Stimulated activated CD8-positive, alpha-beta memory T cell treated with anti-CD3 and anti-CD28 coated beads, Interleukin-15, amount 100 ng/mL, for 4 hours (primary cell): ENCODE measurements at regions not wholly inside any gene's neighbourhood (a gene's known extent, or its start where the extent isn't known, plus 50 kb on each side); places are given as distances from the start of the nearest gene placed in this dataset.
"Not testable (repeated sequence)": the region's sequence is repeated elsewhere in the genome, so short reads cannot be mapped to it uniquely, and the experiment has no call there.

Experiments used
- DNase-seq, 2 donors: peaks; one replicate each; pipeline ENCODE4 v3.0.0-alpha.2; 2020; ENCODE audit warnings: low read depth in 2 of 2

DNA sequence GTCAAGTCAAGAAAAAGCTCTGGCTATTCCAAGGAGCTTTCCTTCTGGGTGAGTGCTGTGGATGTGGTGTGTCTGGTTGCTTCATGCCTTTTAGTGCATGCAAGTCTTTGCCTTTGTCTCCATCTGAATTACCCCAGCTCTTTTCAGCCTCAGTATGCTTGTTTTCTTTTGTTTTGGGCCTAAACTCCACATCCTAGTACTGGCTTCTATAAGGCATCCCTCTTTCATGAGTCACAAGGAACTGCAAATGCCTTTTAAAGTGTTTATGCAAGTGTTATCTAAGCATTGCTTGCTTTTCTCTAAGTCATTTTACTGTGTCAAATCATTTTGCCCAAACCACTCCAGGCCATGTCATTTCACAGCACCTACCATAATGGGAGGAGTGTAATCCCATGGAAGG lies 132.1 kb downstream of the PLCE1 start:
- no peak for DNase-seq

DNA sequence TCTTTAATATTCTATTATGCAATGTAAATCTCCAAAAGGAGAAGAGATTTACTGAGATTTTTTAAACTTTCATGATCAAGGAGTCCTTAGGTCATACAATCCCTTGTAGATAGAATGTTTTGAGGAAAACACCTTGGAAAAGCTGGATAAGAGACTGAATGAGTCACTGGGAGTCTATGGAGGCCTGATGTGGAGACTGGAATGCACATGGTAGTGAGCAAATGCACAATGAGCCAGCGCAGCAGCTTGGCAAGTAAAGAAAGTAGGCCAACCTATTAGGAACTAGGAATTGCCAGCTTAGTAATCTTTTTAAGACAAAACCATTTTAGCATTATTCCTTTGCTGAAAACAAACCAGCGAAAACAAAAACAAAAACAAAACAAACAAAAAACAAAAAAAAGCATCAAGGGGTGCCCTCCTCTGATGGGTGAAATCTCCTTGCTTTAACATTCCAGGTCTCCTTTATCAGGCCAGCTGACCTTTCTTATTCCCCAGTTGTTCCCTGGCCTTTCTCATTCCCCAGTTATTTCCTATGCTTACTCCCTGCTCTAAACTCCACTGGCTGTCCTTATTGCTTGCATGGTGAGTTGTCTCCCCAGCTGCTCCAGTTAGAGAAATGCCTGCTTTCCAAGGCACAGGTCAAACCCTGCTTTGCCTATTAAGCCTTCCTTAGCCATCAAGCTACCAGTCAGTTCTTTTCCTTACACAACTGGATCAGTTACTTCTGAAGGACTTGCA lies 135.8 kb downstream of the PLCE1 start:
- no peak for DNase-seq

DNA sequence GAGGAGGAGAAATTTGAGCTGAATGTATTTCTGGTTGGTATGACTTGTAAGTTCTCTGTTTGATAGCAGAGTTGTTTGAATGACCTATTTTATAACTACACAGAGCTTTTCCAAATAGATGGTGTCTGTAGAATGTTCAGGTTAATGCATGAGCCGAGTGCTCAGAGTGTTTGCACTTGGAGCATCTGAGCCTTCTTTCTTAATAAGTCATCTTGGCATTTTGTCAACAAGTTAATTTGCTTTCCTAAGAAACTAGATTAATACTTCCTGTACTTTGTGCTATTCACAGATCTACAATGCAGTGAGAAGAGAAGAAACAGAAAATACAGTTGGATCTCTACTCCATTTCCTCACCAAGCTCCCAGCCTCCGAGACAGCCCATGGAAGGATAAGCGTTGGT lies 138.2 kb downstream of the PLCE1 start:
- DNase-seq = no peak

DNA sequence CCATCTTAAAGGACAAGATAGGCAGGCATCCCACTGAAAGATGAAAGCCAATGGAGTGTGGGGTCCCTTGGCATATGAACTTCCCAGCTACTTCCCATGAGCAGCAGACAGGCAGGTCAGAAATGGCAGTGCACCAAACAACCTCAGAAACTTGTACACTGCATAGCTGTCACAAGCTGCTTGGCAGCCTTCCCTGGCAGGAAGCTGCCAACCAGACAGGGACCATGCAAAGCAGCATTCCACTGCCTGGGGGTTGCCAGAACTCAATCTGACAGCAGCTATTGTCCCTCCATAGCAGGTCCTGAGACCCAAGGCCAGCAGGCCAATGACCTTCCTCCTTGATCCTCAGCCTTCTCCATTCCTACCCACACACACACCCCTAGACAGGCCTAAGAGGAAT lies 139.5 kb downstream of the PLCE1 start:
- no peak for DNase-seq

DNA sequence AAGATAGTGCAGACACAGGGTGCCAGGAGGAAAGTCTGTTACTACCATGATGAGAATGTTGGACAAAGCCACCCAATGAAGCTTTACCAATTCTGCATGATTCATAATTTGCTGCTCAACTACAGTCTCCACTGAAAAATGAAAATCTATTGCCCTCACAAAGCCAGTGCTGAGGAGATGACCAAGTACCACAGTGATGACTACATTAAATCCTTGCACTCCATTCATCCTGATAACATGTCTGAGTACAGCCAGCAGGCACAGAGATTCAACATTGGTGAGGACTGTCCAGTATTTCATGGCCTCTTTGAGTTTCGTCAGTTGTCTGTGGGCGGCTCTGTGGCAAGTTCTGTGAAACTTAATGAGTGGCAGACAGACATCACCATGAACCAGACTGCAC lies 144.0 kb downstream of the PLCE1 start:
- no peak for DNase-seq

DNA sequence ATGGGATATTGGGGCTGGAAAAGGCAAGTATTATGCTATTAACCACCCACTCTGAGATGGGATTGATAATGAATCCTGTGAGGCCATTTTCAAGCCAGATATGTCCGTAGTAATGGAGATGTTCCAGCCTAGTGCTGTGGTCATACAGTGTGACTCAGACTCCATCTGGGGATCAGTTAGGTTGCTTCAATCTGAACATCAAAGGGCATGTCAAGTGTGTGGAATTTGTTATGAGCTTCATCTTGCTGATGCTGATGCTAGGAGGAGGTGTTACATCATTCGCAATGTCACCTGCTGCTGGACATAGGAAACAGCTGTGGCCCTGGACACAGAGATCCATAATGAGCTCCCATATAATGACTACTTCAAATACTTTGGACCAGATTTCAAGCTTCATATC lies 144.7 kb downstream of the PLCE1 start:
- no peak for DNase-seq

DNA sequence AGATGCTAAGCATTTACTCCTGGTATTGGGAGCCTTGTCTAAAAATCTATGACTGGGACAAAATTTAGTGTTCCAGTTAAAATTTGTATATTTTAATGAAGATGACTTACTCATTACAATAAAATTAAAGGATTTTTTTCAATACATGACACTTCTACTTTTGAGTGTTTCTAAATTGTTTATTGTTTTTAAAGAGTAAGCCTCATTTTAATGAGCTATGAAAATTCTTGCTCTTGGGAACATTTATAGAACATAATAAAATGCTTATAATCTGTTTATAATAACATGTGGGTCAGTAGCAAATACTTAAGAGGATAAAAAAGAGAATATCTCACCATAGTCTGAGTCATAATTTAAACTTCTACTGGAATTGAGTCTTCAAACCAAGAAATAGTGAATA lies 149.5 kb downstream of the PLCE1 start:
- no peak for DNase-seq

DNA sequence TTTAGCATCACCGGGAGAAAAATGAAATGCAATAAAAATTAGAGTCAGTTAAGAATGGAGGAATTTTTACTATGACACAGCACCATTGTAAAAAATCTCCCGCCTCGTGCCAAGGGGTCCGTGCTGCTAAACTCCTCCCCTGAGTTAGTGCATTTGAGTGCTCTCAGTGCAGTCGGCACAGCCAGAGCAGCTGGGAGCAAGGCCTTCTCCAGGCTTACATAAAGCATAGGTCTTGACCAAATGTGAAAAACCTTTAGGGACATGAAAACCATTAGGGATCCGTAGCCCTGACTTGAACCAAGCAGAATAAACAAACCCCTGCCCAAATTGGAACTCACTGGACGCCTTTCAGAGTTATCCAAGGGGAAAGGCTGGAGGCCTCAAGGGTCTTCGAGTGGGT lies 152.6 kb downstream of the PLCE1 start:
- no peak for DNase-seq

DNA sequence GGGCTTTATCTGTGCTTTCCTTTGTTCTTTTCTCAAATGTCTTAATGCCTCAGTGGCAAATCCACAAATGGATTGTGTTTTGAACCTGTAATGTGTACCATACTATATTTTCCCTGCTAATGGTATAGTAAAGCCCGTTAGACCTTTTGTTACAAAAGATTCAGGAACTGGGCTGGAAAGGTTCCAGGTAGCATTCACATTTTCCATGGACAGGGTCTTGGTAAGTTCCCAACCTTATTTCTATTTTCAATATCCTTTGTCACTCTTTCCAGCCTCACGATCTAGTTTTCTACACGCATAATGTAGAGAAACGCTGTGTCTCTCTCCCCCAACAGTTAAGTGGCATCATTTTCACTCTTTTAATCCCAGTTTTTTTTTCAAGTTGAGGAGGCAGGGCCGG lies 153.0 kb downstream of the PLCE1 start:
- no peak for DNase-seq

DNA sequence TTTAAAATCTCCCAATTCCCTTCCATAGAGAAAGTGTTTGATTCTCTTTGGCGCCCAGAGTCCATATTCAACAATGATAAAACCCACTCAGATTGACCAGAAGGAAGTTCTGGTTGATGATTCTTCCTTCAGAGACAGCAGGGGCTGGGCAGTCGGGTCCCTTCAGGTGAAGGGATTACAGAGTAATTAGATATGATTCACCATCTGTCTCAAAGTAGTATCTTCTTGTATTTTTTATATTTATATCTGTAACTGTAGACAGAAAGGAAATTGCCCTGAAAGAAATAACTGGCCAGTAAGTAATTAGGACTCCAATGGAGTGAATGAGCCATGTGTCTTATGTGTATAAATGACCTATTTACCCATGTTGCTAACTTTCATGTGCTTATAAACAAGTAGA lies 156.0 kb downstream of the PLCE1 start:
- DNase-seq = no peak

DNA sequence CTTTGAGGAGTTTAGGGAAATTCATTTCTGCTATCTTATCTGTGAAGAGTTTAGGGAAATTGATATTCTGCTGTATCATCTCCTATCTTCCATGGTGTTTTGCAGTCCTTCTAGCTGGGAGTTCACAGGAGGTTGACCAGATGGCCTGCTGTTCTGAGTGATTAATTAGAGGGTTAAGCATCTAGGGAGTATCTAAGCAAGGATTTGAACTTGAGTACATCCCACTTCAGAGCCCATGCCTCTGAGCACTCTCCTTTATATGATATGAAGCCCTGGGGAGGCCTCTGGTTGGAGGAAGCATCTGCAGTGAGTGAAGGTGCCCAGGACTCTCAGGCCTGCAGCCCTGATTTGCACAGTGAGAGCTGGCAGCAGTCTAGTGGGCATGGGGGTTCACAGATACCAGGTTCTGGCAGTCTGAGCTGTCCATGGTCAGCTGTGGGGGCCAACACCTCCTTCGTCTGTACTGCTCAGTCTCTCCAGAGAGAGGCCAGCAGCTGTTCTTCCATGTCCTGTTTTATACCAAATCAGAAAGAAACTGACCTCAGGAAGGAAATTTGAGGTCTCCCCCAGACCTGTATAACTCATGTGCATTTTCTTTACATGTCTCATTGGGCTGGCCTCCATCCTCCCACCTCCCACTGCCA lies 156.9 kb downstream of the PLCE1 start:
- DNase-seq = no peak

DNA sequence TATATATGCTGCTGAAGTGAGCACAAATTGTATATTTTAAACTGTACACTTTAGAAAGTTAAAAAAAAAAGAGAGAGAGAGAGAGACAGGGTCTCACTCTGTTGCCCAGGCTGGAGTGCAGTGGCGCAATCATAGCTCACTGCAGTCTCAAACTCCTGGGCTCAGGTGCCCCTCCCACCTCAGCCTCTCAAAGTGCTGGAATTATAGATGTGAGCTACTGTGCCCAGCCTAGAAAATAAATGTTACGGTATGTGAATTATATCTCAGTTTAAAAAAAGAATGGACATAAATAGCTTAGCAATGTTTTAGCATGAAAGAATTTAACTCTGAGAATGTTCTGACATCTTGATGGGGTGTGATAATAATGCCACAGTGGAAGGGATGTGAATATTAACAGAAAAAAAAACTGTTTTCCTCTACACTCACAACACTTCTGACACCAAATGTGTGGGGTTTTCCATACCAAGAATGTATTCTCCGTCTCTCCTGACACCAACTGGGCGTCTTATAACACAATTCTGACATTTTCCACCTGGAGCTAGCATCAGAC lies 162.1 kb downstream of the PLCE1 start:
- DNase-seq = no peak

DNA sequence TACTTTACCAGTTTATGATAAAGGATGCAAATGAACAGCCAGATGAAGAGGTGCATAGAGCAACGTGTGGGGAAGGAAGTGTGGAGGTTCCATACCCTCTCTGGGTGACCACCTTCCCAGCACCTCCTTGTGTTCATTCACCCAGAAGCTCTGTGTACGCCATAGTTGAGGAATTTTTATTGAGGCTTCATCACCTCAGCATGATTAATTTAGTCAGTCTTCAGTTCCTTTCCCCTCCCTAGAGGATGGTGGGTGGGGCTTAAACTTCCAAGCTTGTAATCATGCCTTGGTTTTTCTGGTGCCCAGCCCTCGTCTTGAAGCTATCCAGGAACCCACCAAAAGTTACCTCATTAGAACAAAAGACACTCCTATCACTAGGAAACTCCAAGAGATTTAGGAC lies 162.7 kb downstream of the PLCE1 start:
- no peak for DNase-seq

DNA sequence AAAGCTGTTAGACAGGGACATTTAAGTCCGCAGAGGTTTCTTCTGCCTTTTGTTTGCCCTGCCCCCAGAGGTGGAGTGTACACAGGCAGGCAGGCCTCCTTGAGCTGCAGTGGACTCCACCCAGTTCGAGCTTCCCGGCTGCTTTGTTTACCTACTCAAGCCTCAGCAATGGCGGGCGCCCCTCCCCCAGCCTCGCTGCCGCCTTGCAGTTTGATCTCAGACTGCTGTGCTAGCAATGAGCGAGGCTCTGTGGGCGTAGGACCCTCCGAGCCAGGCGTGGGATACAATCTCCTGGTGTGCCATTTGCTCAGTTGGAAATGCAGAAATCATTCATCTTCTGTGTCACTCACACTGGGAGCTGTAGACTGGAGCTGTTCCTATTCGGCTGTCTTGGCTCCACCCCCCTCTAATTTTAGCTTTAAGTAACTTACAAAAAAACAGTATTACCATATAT lies 171.5 kb downstream of the PLCE1 start:
- DNase-seq = not testable (repeated sequence)

DNA sequence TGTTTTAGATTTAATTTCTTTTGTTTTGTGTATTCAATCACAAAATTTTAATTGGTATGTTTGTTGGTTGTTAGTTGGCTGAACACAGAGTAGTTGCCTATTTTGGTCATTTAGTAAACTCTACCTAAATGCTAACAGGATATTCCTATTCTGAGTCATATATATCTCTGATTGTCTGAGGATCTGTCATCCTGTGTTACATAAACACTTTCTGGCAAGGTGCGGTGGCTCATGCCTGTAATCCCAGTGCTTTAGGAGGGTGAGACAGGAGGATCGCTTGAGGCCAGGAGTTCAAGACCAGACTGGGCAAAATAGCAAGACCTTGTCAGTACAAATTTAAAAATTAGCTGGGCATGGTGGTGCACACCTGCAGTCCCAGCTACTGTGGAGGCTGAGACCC lies 178.6 kb downstream of the PLCE1 start:
- no peak for DNase-seq

DNA sequence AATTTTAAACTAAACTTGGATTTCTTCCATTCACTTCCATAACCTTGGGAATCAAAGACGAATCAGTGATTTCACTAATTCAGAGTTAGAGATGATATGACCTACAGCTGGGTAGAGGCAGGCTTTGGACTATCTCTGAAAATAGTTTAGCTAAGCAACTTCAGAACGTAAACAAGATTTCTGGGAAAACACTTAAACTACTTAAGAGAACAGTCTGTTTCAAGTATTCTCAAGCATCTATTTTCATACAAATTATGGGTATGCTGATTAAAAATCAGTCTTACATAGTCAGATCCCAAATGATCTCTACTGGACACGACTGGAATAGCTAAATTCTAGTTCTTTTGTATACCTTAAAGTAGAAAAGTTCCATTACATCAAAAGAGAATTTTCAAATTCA lies 179.9 kb downstream of the PLCE1 start:
- DNase-seq = no peak

DNA sequence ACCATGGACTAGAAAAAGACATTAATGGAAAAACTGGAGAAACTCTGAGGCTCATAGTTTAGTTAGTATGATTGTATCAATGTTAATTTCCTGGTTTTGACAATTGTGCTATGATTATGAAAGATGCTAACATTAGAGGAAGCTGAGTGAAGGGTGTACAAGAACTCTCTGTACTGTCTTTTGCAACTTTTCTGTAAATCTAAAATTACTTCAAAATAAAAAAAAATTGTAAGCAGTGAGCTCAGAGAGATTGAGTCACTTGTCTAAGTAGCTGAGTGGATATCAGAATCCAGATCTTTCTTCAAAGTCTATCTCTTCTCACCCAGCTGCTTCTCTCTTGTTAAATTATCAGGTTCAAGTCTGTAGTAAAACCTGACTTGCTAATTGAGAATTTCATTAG lies 181.1 kb downstream of the PLCE1 start:
- no peak for DNase-seq

DNA sequence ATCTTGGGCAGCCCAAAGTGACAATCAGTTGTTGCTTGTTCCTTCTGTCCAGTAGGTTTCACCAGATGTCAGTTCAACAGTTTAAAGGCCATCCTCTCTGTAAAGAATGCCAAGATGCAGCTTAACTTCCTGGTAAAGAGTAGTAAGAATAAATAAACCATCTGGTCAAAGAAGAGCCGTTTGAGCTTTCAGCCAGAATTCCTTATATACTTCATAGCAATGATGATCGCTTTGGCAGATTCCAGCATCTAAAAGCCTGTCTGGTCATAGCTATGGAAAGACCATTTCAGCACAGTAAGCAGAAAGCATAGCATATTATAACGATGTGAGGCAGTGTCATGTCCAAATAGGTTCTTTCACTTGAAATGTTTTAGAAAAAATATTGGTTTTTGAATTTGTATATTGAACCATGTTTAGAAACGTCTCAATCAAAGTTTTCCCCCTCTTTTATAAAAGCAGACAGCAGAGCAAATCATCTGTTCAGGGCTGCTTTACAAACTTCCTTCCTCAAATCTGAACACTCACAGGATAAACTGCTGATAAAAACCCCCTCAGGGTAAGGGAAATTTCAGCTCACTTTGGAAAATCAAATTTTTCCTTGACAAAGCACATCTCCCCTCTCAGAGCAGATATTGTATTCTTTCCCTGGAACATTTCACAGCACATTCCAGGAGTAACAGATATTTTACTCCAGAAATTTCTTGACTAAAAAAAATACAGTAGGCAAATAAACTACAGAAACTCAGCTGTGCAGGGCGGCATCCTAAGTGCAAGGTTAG lies 184.1 kb downstream of the NOC3L start:
- no peak for DNase-seq

DNA sequence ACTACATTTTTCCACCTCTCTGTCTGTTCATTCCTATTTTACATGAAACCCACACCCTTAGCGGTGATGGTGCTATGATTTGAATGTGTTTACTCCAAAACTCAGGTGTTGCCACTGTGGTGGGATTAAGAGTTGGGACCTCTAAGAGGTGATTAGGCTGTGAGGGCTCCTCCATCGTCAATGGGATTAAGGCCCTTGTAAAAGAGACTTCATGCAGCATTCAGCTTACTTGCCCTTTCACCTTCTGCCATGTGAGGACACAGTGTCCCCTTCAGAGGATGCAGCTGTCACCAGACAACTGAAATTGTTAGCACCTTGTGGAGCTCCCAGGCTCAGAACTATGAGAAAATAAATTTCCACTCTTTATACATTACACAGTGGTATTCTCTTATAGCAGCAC lies 182.2 kb downstream of the NOC3L start:
- DNase-seq = no peak

DNA sequence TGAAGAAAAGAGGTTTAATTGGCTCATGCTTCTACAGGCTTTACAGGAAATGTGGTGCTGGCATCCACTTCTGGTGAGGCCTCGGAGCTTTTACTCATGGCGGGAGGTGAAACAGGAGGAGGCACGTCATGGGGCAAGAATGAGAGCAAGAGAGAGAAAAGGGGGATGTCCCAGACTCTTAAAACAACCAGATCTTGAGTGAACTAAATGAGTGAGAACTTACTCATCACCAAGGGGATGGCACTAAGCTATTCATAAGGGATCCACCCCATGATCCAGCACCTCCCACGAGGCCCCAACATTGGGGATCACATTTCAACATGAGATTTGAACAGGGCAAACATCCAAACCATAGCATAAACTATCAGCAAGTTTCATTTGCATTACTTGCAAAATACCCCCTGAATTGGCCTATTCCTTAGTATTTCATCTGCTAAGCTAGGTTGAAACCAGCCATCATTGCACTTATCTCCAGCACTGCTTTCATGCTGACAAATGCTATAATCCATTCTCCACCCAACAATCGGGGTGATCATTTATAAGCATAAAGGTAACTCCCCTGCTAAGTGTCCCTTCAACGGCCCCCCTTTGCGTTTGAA lies 179.0 kb downstream of the NOC3L start:
- no peak for DNase-seq

DNA sequence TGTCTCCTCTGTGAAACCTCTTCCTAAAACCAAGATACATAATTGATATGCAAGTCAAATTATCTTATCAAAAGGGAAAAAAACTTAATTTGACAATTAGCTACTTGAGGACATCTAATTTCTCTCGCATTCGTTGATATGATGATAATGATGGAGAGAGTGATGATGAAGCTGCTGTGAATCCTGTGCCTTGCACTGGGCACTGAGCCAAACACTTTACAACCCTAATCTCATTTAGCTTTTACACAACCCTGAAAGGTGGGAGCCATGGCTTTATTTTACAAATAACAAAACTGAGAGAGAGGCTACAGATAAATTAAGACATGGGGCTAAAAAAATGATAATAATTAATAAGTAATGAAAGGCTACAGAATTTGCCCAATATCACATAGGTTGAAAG lies 176.0 kb downstream of the NOC3L start:
- no peak for DNase-seq

DNA sequence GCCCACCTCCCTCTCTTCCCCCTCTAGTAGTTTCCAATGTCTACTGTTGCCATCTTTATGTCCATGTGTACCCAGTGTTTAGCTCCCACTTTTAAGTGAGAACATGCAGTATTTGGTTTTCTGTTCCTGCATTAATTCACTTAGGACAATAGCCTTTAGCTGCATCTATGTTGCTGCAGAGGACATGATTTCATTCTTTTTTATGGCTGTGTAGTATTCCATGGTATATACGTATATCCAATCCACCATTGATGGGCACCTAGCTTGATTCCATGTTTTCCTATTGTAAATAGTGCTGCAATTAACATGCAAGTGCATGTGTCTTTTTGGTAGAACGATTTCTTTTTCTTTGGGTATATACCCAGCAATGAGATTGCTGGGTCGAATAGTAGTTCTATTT lies 170.4 kb downstream of the NOC3L start:
- DNase-seq = no peak
